Kidney tubule cell (primary cell): ENCODE measurements at regions not wholly inside any gene's neighbourhood (a gene's known extent, or its start where the extent isn't known, plus 50 kb on each side); places are given as distances from the start of the nearest gene placed in this dataset.
"Not testable (repeated sequence)": the region's sequence is repeated elsewhere in the genome, so short reads cannot be mapped to it uniquely, and the experiment has no call there.

Experiments used
- DNase-seq: peaks from one replicate; pipeline ENCODE4 v3.0.0-alpha.2; 2018; ENCODE audit warnings: low spot score

DNA sequence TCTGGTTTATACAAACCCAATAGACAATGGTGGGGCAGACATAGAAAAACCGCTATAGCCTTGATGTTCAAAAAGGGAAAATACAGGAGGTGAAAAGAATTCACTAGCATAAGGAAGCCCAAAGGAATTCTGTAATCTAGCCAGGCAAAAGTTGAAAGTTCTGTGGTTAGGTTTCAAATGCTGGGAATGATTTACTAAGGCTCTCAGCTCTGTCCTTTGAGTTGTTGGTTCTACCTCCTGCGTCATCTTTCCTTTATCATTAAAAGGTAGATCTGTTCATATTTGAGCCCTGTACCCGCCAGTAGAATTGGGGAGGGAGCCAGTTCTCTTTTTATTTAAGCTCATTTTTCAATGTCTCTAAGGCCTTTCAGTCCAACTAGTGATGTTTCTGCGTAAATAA lies 866.5 kb downstream of the IGSF11 start:
- DNase-seq, result no peak

DNA sequence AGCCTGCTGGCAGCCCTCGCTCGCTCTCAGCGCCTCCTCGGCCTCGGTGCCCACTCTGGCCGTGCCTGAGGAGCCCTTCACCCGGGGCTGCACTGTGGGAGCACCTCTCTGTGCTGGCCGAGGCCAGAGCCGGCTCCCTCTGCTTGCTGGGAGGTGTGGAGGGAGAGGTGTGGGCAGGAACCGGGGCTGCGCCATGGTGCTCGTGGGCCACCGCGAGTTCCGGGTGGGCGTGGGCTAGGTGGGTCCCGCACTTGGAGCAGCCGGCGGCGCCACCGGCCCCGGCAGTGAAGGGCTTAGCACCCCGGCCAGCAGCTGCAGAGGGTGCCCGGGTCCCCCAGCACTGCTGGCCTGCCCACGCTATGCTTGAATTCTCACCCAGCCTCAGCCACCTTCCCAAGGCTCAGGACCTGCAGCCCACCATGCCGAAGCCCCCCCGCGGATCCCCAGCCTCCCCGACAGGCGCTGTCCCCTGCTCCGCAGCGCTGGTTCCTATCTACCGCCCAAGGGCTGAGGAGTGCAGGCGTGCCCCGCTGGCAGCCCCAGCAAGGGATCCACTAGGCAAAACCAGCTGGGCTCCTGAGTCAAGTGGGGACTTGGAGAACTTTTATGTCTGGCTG lies 863.3 kb downstream of the IGSF11 start:
- DNase-seq, result no peak

DNA sequence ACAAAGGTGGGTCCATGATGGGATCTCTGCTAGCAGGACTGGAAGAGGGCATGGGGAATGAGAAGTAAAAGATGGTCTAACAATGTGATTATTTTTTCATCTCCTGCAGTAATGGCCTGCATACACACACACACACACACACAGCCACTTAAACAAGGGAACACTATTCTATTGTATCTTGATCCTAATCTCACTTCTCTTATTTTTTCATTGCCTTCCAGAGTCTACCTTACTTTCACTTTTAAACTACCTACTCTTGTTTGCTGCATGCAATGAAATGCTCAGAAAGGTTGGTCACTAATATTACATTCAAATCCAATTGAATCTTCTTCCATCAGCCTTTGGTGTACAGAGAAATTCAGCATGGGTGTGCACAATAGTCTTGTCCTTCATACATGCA lies 853.8 kb downstream of the IGSF11 start:
- no peak for DNase-seq

DNA sequence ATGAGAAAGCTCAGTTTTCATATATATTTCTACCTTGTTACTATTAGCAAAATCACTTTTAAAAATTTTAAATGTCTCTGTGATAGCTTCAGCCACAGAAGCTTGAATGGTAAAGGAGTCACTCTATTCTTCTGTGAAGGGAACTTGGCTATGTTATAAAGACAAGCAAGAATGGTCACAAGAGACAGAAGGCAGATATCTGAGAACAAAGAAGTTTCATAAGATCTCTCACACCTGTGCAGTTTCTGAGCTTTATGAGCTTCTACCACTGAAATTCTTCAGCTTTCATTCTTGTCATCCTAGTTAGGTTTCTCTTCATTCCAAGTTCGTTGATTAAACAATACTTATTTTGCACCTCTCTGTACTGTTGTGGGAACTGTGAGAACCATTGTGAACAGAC lies 853.4 kb downstream of the IGSF11 start:
- DNase-seq, result no peak

DNA sequence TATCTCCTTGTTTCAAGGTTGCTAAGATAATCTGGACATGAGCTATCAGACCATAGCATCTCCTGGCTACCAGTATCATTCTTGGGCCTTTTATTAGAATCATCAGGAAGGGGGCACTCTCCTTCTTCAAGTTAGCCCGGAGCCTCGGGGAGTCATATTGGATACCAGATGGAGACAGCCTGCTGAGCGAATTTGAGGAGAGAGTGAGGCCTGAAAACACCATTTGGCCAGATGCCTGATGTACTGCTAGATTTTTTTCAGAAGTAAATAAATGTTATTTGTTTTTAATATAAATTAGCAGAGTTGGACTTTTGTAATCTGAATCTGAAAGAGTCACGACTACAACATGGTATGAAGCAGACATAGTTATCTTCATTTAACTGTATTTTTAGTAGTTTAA lies 848.6 kb downstream of the IGSF11 start:
- DNase-seq, result no peak

DNA sequence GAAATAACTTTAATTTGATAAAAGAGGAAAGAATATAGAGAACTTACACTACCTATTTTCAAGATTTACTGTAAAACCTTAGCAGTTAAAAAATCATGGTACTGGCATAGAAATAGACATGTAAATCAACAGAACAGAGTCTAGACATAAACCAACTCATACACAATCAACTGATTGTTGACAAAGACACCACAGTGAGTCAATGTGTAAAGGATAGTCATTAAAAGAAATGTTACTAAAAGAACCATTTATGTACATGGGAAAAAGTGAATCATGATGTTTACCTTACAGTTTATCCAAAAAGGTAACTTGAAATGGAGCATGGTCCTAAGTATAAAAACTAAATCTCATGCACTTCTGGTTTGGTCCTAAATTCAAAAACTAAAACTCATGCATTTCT lies 847.4 kb downstream of the IGSF11 start:
- no peak for DNase-seq

DNA sequence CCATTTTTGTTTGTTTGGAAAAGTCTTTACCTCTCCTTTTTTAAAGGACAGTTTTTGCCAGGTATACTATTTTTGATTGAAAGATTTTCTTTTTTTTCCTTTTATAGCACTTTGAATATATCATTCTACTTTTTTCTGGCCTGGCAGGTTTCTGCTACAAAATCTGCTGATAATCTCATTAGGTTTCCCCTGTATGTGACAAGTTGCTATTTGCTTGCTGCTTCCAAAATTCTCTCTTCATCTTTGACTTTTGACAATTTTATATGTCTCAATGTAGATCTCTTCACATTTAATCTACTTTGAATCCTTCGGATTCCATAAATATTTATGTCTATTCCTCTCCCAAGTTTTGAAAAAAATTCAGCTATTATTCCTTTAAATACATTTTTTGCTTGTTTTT lies 838.5 kb downstream of the IGSF11 start:
- DNase-seq, result no peak

DNA sequence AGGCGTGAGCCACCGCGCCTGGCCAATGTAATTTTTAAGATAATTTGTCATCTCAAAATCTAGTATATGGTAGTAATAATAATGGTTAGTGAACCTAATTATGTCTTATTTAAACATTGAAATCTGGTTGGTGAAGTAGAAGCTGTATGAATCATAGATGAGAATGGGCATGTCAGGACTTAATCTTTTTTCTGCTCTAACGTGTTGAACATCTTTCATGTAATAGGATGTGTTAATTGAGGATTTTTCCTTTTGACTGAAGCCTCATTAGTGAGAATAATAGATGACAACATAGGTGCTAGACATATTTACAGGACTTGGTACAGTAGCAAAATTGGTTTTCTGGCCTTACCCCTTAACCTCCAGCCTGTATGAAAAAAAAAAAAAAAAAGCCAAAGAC lies 835.6 kb downstream of the IGSF11 start:
- DNase-seq, result no peak

DNA sequence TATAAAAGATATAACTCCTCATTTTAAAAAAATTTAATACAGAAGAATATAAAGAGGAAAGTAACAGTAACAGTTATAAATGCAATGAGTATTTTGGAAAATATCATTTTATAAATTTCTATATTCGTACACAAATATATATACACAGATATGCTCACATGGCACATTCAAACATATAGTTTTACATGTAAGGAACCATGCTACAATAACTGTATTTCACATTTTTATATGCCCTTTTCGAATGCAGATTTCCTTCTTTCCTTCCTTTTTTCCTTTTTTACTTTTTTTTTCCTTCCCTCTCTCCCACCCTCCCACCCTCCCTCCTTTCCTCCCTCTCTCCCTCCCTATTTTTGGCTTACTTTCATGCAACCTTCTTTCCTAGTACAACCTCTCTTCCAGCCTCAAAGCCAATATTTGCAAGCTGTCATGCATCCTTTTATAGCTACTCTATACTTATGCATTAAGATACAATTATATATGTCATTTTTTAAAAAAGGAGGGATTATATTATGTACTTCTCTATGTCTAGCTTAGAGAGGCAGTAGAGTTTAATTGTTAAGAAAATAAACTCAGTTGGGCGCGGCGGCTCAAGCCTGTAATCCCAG lies 830.5 kb downstream of the IGSF11 start:
- no peak for DNase-seq

DNA sequence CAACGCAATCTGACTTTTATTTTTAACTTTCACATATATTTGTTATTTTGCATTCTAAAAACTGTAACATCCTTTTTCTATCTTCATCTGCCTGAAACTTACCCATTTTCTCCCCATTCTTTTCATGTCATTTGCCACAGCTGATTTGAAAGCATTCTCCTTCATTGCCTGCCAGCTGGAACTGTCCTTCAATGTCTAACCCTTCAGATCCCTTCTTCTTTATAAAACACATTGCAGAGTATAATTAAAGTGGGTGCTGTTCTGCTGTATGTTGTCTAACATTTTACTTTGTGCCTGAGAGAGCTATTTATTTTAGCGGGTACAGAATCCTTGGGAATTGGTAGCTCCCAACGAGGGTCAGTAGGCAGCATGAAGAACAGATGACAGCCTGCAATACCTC lies 827.4 kb downstream of the IGSF11 start:
- DNase-seq, result no peak

DNA sequence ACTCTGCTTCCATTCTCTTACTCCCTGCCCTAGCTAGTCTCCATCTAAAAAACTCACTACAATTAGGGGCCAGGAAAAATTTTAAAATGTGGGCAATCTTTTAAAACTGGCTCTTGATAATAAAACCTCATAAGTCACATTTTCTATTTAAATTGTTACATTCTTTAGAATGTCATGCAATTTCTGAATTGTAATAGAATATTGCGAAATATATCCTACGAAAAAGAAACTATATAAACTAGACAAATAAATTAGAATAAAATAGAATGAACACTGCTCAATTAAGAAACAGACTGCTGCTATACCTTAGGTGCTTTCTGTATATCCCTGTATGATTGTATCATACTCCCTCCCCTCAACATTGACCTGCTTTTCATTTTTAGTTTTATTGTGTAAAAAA lies 826.0 kb downstream of the IGSF11 start:
- no peak for DNase-seq

DNA sequence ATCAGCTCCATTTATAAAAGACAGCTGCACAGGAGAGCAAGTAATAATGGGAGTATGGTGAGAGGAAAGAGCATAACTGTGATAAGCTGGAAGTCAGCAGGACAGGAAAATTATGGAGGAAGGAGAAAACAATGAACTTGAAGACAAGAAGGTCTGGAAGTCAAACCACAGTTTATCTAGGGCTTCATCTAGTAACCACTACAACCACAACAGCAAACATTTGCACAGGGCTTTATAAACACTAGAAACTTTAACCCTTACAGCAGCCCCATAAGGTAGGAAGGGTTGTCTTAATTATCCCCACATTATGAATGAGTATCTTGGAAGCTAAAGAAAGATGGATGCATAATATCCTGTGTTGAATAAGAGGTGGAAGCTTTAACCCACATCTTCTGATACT lies 820.8 kb downstream of the IGSF11 start:
- no peak for DNase-seq

DNA sequence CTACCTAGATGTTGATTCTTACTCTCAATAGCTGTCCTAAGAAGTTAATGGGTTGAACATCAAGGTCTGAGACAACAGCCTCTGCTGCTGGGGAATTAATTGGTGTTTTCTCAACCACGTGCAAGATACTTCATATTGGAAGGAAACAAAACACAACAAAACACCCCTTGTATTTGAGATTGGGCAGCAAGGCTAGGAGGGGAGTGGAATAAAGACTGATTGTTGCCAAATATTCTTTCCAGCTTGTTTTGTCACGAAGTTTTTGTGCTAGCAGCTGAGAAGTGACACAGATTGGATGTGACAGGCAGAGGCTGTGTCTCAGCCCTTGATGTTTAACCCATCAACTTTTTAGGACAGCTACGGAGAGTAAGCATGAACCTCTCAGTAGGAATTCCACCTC lies 808.4 kb downstream of the IGSF11 start:
- DNase-seq, result no peak

DNA sequence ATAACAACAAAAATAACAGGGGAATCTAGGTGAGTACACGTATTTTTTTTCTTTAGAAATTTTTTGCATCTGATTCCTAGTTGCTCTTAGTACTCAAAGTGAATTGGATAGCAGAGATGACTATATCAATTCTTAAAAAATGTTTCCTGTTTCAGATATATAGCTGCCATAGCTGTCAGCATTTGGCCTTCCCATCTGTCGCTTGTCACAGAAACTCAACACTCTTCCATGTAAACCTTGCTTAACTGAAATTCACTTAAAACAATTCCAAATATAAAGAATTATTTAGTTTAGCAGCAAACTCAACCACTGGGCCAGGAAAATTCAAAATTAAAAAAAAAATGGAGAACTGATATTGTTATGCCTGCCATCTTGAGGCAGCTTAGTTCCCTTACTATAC lies 807.5 kb downstream of the IGSF11 start:
- no peak for DNase-seq

DNA sequence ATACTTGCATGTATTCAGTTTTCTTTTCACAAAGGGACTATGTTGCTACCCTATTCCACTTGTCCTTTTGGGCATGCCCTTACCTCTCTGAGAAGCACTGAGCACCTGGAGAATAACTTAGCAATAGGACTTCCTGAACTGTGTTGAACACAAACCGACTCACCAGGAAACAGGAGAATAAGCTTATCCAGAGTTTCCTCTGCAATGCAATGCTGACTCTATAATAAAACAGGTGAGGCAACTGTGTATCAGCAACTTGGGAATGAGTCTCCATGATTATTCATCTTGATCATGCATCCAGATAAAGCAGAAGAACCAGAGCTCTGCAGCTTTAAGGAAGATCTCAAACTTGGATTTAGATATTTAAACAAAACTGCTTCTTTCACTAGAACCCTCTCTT lies 806.5 kb downstream of the IGSF11 start:
- no peak for DNase-seq

DNA sequence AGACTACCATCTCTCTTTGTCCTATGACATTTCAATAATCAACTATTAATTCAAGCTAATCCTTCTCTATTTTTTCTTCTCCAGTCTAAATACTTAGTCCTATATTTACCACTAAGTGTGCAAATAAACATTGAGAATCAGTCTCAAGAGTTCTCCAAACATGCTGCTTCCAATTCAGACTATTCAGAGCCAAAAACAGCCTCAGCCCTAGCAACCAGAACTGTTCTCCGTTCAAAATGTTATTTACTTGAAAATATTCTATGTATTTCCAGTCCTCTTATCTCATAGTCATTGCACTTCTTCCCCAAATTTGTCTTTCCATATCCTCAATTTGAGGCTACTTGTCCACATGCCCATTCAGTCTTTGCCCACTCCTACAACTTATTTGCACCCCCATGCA lies 805.5 kb downstream of the IGSF11 start:
- DNase-seq, result no peak

DNA sequence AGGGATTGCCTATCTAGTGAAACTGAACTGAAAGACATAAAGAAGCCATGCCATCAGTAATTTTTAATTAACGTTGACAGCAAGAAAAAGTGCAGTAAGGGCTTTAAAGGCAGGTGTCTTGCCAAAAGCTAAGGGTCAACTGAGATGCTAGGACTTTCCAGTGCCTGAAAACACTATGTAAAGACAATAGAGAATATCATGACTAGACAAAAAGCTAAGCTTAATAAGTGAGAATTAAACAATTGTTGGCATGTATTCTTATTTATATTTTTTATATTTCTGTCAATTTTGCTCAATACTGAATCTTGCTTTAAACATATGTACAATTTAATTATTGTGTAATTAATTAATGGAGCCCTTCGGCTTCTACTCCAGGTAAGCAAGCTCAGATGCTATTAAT lies 803.1 kb downstream of the IGSF11 start:
- no peak for DNase-seq

DNA sequence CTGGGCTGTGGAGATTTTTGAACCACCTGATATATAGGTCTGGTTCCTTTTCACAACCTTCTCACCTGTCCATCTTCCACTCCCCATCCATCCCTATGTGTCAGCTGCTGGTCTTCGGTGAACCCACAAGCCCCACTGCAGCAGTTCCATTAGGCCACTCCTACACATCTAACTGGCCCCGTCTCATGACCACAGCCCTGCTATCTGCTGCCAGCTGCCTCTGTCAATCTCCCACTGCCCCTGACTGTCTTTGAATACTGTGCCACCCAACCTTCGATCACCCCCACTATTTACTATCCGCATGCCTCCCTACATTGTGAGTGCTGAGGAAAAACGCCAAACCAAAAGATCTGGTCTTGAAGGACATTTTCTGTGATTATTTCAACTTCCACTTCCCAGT lies 795.4 kb downstream of the IGSF11 start:
- no peak for DNase-seq

DNA sequence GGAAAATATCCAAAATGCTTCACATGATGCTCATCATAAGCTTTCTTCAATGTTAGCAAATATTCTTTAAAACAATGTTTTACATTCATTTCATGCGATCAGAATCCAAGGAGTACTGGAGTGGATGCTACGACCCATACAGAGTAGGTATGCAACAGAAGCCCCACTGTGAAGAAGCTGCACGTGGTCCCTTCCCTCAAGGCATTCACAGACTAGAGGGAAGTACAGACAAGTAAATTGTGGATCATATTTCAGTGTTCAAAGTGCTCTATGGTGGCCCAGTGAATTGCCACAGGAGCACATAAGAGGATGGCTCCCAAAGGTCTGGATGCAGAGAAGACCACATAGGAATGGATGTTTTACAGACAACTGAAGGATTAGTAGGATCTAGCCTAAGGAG lies 789.9 kb downstream of the IGSF11 start:
- no peak for DNase-seq

DNA sequence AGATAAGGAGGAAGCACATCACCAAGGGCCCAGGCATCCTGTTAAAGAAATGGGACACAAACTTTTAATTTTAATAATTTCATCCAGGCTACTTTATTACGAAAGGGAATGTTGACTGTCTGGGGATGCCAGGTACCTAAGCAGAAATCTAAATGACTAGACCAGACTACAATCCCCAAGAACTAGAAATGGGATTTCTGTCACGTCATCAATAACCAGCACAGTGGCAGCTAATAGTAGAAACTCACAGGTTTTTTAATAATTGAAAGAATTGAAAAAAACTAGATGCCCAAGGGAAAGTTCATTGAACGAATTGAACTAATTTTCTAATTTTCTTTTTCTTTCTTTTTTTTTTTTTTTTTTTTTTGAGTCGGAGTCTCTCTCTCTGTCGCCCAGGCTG lies 789.3 kb downstream of the IGSF11 start:
- no peak for DNase-seq

DNA sequence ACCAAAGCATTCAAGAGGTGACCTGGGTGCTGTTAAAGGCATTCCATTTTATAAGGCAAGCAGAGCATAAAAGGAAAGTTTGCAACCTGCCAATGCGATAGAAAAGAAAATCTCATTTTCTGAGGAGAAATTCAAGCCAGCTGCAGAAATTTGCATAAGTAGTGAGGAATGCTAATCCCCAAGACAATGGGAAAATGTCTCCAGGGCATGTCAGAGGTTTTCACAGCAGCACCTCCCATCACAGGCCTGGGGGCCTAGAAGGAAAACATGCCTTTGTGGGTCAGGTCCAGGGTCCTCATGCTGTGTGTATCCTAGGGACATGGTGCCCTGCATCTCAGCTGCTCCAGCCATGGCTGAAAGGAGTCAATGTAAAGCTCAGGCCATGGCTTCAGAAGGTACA lies 775.8 kb downstream of the IGSF11 start:
- DNase-seq, result not testable (repeated sequence)

DNA sequence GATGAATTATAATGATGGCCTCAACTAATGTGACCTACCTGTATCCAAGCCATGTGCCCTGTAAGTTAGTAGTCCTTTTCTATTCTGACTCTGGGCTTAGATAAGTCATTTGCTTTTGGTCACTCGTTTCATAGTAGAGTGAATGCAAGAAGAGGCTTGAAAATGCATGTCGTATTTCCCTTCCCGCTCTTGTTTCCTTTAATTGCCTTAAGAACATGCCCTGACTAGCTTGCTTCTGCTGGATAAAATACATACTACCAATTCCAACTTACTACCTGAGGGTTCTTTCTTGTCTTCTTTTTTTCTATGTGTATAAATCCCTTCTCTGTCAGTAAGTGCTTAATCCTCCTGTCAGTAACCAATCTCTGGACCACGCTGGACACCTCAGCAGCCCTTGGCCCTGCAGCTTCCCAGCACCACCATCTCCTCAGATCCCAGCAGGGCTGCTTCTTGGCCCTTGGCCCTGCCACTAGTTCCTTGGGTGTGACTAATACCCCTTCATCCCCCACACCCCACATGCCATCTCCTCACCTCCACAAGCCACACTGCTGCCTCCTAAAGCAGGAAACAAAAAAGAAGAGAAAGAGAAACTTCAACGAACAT lies 771.7 kb downstream of the IGSF11 start:
- no peak for DNase-seq

DNA sequence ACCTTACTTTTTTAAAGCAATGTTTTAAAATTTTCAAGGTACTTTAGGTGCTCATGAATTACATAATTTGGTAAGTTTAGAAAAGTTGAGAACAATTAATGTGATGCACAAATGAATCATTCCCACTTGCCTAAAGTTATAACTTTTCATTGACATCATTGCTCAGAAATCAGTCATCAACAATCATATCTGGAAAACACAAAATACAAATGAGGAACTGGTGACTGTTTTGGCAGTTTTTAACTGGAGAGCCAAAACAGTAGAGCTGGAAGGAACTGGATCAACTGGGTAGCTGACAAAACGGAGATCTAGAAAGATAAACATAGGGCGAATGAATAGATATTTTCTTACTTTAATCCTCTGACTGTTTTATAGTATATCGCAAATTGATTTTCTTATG lies 767.1 kb downstream of the IGSF11 start:
- DNase-seq, result no peak

DNA sequence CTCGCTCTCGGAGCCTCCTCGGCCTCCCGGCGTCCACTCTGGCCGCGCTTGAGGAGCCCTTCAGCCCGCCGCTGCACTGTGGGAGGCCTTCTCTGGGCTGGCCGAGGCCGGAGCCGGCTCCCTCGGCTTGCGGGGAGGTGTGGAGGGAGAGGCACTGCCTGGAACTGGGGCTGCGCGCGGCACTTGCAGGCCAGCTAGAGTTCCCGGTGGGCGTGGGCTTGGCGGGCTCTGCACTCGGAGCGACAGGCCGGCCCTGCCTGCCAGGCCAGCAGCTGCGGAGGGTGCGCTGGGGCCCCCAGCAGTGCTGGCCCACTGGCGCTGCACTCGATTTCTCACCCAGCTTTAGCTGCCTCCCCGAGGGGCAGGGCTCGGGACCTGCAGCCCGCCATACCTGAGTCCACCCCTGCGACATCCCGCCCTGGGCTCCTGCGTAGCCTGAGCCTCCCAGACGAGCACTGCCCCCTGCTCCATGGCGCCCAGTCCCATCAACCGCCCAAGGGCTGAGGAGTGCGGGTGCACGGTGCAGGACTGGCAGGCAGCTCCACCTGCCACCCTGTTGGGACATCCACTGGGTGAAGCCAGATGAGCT lies 765.0 kb downstream of the IGSF11 start:
- DNase-seq, result no peak
